Fibroblast of the aortic adventitia (primary cell): ENCODE measurements at regions not wholly inside any gene's neighbourhood (a gene's known extent, or its start where the extent isn't known, plus 50 kb on each side); places are given as distances from the start of the nearest gene placed in this dataset.

Experiments used
- DNase-seq: peaks from one replicate; pipeline ENCODE4 v3.0.0-alpha.2; 2010; ENCODE audit warnings: low read depth
- H3K4me3 ChIP-seq: 2 replicates; pipeline ENCODE4 v1.5.1; 2011; ENCODE audit warnings: low read depth, mild to moderate bottlenecking, control low read depth, low read length, moderate library complexity
- TF ChIP-seq, protein P1 (sequence below): IDR thresholded peaks from 2 replicates; pipeline ENCODE4 v1.5.1; 2011; ENCODE audit warnings: mild to moderate bottlenecking, low read length, control low read depth, inconsistent platforms; ENCODE audit not compliant: insufficient read depth

DNA sequence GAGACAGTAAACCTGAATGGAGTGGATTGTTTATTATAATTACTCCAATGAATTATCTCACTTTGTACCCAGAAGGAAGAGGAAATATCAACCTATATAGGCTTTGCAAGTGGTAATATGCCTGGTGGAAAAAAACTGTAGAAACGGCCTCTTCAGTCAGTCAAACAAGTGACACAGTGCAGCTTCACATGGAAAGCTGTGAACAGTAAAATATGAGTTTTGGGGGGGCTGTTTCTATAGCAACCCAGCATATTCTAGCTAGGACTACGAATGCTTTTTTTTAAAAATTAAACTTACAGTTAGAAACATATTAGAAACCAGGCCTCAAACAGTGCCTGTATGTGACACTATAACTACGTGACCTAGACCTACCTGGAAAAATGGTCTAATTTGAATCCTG, 150.1 kb downstream of the PPP1R2C start:
- no peak for DNase-seq
- H3K4me3 ChIP-seq = no peak overlapping the region
- TF ChIP-seq, protein P1, sequence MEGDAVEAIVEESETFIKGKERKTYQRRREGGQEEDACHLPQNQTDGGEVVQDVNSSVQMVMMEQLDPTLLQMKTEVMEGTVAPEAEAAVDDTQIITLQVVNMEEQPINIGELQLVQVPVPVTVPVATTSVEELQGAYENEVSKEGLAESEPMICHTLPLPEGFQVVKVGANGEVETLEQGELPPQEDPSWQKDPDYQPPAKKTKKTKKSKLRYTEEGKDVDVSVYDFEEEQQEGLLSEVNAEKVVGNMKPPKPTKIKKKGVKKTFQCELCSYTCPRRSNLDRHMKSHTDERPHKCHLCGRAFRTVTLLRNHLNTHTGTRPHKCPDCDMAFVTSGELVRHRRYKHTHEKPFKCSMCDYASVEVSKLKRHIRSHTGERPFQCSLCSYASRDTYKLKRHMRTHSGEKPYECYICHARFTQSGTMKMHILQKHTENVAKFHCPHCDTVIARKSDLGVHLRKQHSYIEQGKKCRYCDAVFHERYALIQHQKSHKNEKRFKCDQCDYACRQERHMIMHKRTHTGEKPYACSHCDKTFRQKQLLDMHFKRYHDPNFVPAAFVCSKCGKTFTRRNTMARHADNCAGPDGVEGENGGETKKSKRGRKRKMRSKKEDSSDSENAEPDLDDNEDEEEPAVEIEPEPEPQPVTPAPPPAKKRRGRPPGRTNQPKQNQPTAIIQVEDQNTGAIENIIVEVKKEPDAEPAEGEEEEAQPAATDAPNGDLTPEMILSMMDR = no peak

DNA sequence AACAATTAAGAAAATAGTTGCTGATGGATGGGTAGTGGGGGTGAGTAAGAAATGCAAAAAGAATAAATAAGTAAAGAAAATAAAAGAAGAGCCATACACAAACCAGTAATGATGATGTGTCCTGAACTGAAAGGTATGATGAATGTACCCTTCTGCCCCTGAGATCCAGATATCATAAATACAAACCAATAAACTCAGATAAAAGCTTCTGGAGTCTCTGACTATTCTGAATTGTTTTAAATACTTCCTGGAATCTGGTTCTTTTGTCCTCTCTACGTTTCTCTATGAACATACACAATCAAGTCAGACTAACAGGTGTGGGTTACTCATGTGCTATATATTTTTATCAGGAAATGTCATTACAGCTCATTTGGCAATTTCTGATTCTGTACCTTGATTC, 153.4 kb downstream of the PPP1R2C start:
- TF ChIP-seq, protein P1 = no peak
- DNase-seq = no peak
- H3K4me3 ChIP-seq = no peak overlapping the region

GRCh38 chrX:42619068-42619467, 158.9 kb downstream of the PPP1R2C start:
- no peak for DNase-seq
- no peak overlapping the region for H3K4me3 ChIP-seq
- TF ChIP-seq, protein P1 = no peak

GRCh38 chrX:42616981-42617380, 161.0 kb downstream of the PPP1R2C start:
- H3K4me3 ChIP-seq = no peak overlapping the region
- no peak for DNase-seq
- TF ChIP-seq, protein P1 = no peak

DNA sequence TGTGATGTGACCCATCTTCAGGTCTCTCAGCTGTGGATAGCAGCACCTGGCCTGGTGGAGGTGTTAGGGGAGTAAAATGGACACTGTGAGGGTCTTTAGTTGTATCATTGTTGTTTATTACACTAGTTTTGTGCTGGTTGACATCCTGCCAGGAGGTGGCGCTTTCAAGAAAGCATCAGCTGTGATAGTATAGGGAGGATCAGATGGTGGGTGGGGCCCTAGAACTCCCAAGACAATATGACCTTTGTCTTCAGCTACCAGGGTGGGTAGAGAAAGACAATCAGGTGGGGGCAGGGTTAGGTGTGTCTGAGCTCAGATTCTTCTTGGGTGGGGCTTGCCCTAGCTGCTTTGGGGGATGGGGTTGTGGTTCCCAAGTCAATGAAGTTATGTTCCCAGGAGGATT, 162.8 kb downstream of the PPP1R2C start:
- TF ChIP-seq, protein P1 = no peak
- H3K4me3 ChIP-seq = no peak overlapping the region

GRCh38 chrX:42606591-42606990, 171.4 kb downstream of the PPP1R2C start:
- DNase-seq = no peak
- TF ChIP-seq, protein P1 = no peak
- H3K4me3 ChIP-seq = no peak overlapping the region

More for the DNA sequence above, 162.8 kb downstream of the PPP1R2C start:
- DNase-seq = no peak

DNA sequence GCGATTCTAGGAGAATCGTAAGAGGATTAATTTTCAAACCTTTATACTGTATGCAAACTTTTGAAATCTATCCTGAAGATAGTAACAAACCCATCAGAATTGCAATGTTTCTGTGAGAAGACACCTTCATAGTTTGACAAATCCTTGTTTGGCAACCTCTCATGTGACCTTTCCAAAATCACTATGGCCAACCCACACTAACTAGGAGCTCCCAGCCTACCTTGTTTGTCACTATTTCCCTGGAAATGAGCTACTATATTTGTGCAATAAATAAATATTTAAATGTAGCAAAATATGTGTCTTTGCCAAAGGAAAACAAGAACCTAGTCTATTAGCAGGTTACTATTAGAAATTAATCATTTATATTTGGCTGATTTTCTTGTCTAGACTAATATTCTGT, 173.7 kb downstream of the PPP1R2C start:
- no peak overlapping the region for H3K4me3 ChIP-seq
- TF ChIP-seq, protein P1 = no peak
- no peak for DNase-seq
